Fibroblast of lung (primary cell): ENCODE measurements at regions not wholly inside any gene's neighbourhood (a gene's known extent, or its start where the extent isn't known, plus 50 kb on each side); places are given as distances from the start of the nearest gene placed in this dataset.
A peak's percentile ranks its signal among the peaks of the same experiment; 100 is the strongest.

Experiments
- DNase-seq, 2 donors: peaks; one replicate each; pipeline versions ENCODE4 v3.0.0 to v3.0.0-alpha.2; 2010; ENCODE audit warnings: low read depth in 2 of 2
- H2AFZ ChIP-seq: 2 replicates; pipeline ENCODE4 v1.5.1; 2012; ENCODE audit warnings: low read length, control low read depth, inconsistent platforms
- H3K27ac ChIP-seq: 2 replicates; pipeline ENCODE4 v1.5.1; 2011; ENCODE audit warnings: low read length, control low read depth; ENCODE audit not compliant: insufficient read depth
- H3K27me3 ChIP-seq: 2 replicates; pipeline ENCODE4 v1.5.1; 2011; ENCODE audit warnings: mild to moderate bottlenecking, low read length; ENCODE audit not compliant: control insufficient read depth, insufficient read depth
- H3K36me3 ChIP-seq: 2 replicates; pipeline ENCODE4 v1.5.1; 2011; ENCODE audit warnings: low read length; ENCODE audit not compliant: control insufficient read depth, insufficient read depth
- H3K4me1 ChIP-seq: 2 replicates; pipeline ENCODE4 v1.5.1; 2011; ENCODE audit warnings: low read length; ENCODE audit not compliant: control insufficient read depth, insufficient read depth; ENCODE audit errors: extremely low read depth
- H3K4me2 ChIP-seq: 2 replicates; pipeline ENCODE4 v1.5.1; 2011; ENCODE audit warnings: low read length, control low read depth; ENCODE audit not compliant: insufficient read depth; ENCODE audit errors: extremely low read depth
- H3K4me3 ChIP-seq, 4 experiments: fragments of 200-600 bp in 1 of 4; sonication (generic) in 1 of 4; replicated peaks in 1 of 4; 2 replicates each; pipeline ENCODE4 v1.5.1; 2011 to 2016; ENCODE audit warnings: low read length in 4 of 4, low read depth in 3 of 4, mild to moderate bottlenecking in 3 of 4, control low read depth in 2 of 4, inconsistent platforms in 1 of 4, mixed read lengths in 1 of 4; ENCODE audit not compliant: insufficient read depth in 1 of 4; ENCODE audit errors: control extremely low read depth in 1 of 4
- H3K79me2 ChIP-seq: 2 replicates; pipeline ENCODE4 v1.5.1; 2012; ENCODE audit warnings: mild to moderate bottlenecking, low read length, inconsistent platforms; ENCODE audit not compliant: control insufficient read depth, insufficient read depth
- H3K9ac ChIP-seq: 2 replicates; pipeline ENCODE4 v1.5.1; 2011; ENCODE audit warnings: mild to moderate bottlenecking, low read length, control low read depth; ENCODE audit not compliant: insufficient read depth
- H3K9me3 ChIP-seq: 2 replicates; pipeline ENCODE4 v1.5.1; 2012; ENCODE audit warnings: low read depth, low read length; ENCODE audit not compliant: control insufficient read depth, insufficient read depth
- H4K20me1 ChIP-seq: 2 replicates; pipeline ENCODE4 v1.5.1; 2011; ENCODE audit warnings: low read length; ENCODE audit not compliant: control insufficient read depth, insufficient read depth; ENCODE audit errors: extremely low read depth
- EZH2 ChIP-seq: IDR thresholded peaks from 2 replicates; pipeline ENCODE4 v1.5.1; 2012; ENCODE audit warnings: low read length, control low read depth, mild to moderate bottlenecking; ENCODE audit errors: missing control alignments
- TF ChIP-seq, protein P1 (sequence below), 2 donors: IDR thresholded peaks in 1 of 2; conservative IDR thresholded peaks in 1 of 2; 1 replicate in 1 of 2; 2 replicates in 1 of 2; pipeline ENCODE4 v1.5.1; 2011 to 2012; ENCODE audit warnings: low read length in 2 of 2, control low read depth in 1 of 2, inconsistent platforms in 1 of 2, low read depth in 1 of 2, mild to moderate bottlenecking in 1 of 2

- Histone ChIP-seq H3K4me2 (peak overlapping the region; percentile 58), H2AFZ (no peak overlapping the region), H3K4me3 (no peak overlapping the region)
These were observed 509.6 kb upstream of the CXADR start for GRCh38 chr21:17003258-17003615.

DNA sequence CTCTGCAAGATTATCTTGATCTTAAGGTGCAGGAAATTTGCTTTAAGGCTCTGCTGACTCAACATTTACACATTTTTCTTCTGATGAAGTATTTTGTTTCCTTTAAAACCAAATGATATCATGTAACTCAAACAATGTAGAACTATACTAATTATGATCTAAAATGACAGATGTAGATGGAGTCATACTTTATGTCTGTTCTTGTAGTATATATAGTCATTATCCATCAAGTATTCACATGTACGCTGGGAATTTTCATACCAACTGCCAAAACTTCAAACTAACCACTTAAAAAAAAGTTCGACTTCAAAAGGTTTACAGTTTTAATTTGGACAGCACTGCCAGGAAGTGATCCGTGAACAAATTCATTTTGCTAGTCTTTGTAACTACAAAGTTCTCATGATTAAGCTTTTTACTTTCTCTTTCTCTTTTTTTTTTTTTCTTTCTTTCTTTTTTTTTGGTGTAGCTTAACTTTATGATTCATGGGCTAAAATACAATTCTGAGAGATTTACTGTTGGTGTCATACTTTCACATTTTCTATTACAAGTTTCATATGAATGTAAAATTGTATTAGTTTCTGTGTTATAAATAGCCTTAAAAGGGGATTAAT is 509.0 kb upstream of the CXADR start:
- H3K79me2 ChIP-seq = no peaks in the 10 kb centered on the region
- no peaks in the 10 kb centered on the region for H3K9me3 ChIP-seq
- no peak overlapping the region for H2AFZ ChIP-seq
- H3K36me3 ChIP-seq = no peaks in the 10 kb centered on the region
- no peaks in the 10 kb centered on the region for H4K20me1 ChIP-seq
- H3K27ac ChIP-seq = peak overlapping the region; percentile 28
- DNase-seq = peak; percentile 22 to 77
- peak overlapping the region; percentile 12 to 33 (median 30) for H3K4me3 ChIP-seq
- H3K27me3 ChIP-seq = no peaks in the 10 kb centered on the region
- H3K4me1 ChIP-seq = no peaks in the 10 kb centered on the region
- no peak for TF ChIP-seq EZH2
- TF ChIP-seq, protein P1, sequence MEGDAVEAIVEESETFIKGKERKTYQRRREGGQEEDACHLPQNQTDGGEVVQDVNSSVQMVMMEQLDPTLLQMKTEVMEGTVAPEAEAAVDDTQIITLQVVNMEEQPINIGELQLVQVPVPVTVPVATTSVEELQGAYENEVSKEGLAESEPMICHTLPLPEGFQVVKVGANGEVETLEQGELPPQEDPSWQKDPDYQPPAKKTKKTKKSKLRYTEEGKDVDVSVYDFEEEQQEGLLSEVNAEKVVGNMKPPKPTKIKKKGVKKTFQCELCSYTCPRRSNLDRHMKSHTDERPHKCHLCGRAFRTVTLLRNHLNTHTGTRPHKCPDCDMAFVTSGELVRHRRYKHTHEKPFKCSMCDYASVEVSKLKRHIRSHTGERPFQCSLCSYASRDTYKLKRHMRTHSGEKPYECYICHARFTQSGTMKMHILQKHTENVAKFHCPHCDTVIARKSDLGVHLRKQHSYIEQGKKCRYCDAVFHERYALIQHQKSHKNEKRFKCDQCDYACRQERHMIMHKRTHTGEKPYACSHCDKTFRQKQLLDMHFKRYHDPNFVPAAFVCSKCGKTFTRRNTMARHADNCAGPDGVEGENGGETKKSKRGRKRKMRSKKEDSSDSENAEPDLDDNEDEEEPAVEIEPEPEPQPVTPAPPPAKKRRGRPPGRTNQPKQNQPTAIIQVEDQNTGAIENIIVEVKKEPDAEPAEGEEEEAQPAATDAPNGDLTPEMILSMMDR (conservative IDR thresholded peaks at IDR 0.05 in 1 of 2, IDR thresholded peaks at IDR 0.05 in 1 of 2; ENCODE audit: low read depth in 1 of 2, low read length in 2 of 2) = no peak
- peak overlapping the region; percentile 58 for H3K4me2 ChIP-seq
- H3K9ac ChIP-seq = no peak overlapping the region

More at GRCh38 chr21:17003258-17003615, 509.6 kb upstream of the CXADR start:
- Histone ChIP-seq H3K27ac (no peak overlapping the region), H3K9me3 (no peaks in the 10 kb centered on the region), H3K79me2 (no peaks in the 10 kb centered on the region), H4K20me1 (no peaks in the 10 kb centered on the region), H3K36me3 (no peaks in the 10 kb centered on the region), H3K9ac (no peak overlapping the region), H3K4me1 (no peaks in the 10 kb centered on the region), H3K27me3 (no peaks in the 10 kb centered on the region)
- peak; percentile 25 to 84 for DNase-seq
- TF ChIP-seq EZH2 = no peak
- TF ChIP-seq, protein P1 (conservative IDR thresholded peaks at IDR 0.05 in 1 of 2, IDR thresholded peaks at IDR 0.05 in 1 of 2; ENCODE audit: low read depth in 1 of 2, low read length in 2 of 2) = no peak

DNA sequence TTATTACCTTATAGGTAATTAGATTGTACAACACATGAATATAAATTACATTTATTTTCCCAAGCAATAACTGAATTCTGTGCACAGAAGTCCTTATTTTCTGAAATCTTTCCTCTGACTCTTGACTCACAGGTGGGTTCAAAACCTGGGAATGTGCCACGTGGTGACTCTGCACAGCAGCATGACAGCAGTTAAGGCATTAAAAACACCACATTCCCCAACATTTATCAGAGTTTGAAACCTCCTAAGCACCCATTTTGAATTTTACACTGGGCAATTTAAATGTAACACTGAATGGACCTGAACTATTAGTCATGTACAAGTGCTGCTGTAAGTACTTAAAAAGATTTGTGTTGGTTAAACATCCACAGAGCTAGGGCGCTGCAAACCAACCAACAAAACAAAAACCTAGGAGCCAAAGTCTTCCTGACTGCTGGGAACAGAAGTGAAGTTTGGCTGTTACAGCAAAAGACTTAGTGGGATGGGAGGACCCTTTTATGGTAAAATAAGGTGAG is 480.6 kb upstream of the CXADR start:
- H3K4me3 ChIP-seq = no peak overlapping the region
- no peaks in the 10 kb centered on the region for H3K36me3 ChIP-seq
- H3K4me1 ChIP-seq = no peaks in the 10 kb centered on the region
- no peak for DNase-seq
- no peaks in the 10 kb centered on the region for H3K79me2 ChIP-seq
- H3K4me2 ChIP-seq = no peak overlapping the region
- H3K27me3 ChIP-seq = no peaks in the 10 kb centered on the region
- no peaks in the 10 kb centered on the region for H4K20me1 ChIP-seq
- TF ChIP-seq EZH2 = no peak
- TF ChIP-seq, protein P1 (conservative IDR thresholded peaks at IDR 0.05 in 1 of 2, IDR thresholded peaks at IDR 0.05 in 1 of 2; ENCODE audit: low read depth in 1 of 2, low read length in 2 of 2) = no peak
- no peaks in the 10 kb centered on the region for H3K9me3 ChIP-seq
- H2AFZ ChIP-seq = no peak overlapping the region
- no peak overlapping the region for H3K27ac ChIP-seq
- no peak overlapping the region for H3K9ac ChIP-seq
